Activated CD8-positive, alpha-beta memory T cell treated with anti-CD3 and anti-CD28 coated beads, Interleukin-2, amount 10 ng/mL, durations not matched to agents 7 days and 5 days (primary cell): ENCODE measurements at regions not wholly inside any gene's neighbourhood (a gene's known extent, or its start where the extent isn't known, plus 50 kb on each side); places are given as distances from the start of the nearest gene placed in this dataset.

Experiments
- ATAC-seq: fragments of 150-1000 bp; cut with Tn5 transposase; one replicate; pipeline ENCODE4 v1.10.0; 2021; ENCODE audit warnings: moderate library complexity
- CTCF ChIA-PET: fragments of 350-600 bp; sonication (Branson Sonifier 250); formaldehyde crosslinking; loops from one replicate; lab custom pipeline; 2021; ENCODE audit warnings: antibody characterized with exemption; lab: Charles Lee
- DNase-seq: peaks from one replicate; pipeline ENCODE4 v3.0.0-alpha.2; 2020
- H3K27ac Mint-ChIP-seq: one replicate; pipeline ENCODE4 v1.8.0; 2021; ENCODE audit warnings: mild to moderate bottlenecking, mixed read lengths
- H3K27me3 Mint-ChIP-seq: one replicate; pipeline ENCODE4 v1.8.0; 2021; ENCODE audit warnings: mixed read lengths
- H3K36me3 Mint-ChIP-seq: one replicate; pipeline ENCODE4 v1.8.0; 2021; ENCODE audit warnings: mild to moderate bottlenecking, mixed read lengths
- H3K4me1 Mint-ChIP-seq: one replicate; pipeline ENCODE4 v1.8.0; 2021; ENCODE audit warnings: mixed read lengths
- H3K4me3 Mint-ChIP-seq: one replicate; pipeline ENCODE4 v1.8.0; 2021; ENCODE audit warnings: mild to moderate bottlenecking, moderate library complexity, mixed read lengths
- H3K9me3 Mint-ChIP-seq: one replicate; pipeline ENCODE4 v1.8.0; 2022; ENCODE audit warnings: low read depth, mixed read lengths

GRCh38 chr11:40062616-40063015 lies 1396.8 kb downstream of the LRRC4C start:
- H3K9me3 Mint-ChIP-seq = peaks cover 10% of the 10 kb centered on the region
- ATAC-seq = no peak
- DNase-seq = no peak
- H3K4me1 Mint-ChIP-seq = no peaks in the 10 kb centered on the region
- no peaks in the 10 kb centered on the region for H3K36me3 Mint-ChIP-seq
- CTCF ChIA-PET = no interaction called here
- no peak overlapping the region for H3K4me3 Mint-ChIP-seq
- H3K27me3 Mint-ChIP-seq = no peaks in the 10 kb centered on the region
- H3K27ac Mint-ChIP-seq = no peak overlapping the region

GRCh38 chr11:40061221-40061620 lies 1398.2 kb downstream of the LRRC4C start:
- H3K27ac Mint-ChIP-seq = no peak overlapping the region
- no peaks in the 10 kb centered on the region for H3K36me3 Mint-ChIP-seq
- H3K4me1 Mint-ChIP-seq = no peaks in the 10 kb centered on the region
- CTCF ChIA-PET = no interaction called here
- H3K9me3 Mint-ChIP-seq = peaks cover 14% of the 10 kb centered on the region
- no peak for ATAC-seq
- H3K27me3 Mint-ChIP-seq = no peaks in the 10 kb centered on the region
- no peak overlapping the region for H3K4me3 Mint-ChIP-seq
- DNase-seq = no peak

- no peak for ATAC-seq
- CTCF ChIA-PET = no interaction called here
Measured at GRCh38 chr11:40054631-40055030, 1404.8 kb downstream of the LRRC4C start.

GRCh38 chr11:40045312-40045711 lies 1414.1 kb downstream of the LRRC4C start:
- Mint-ChIP-seq H3K27ac (no peak overlapping the region), H3K27me3 (no peaks in the 10 kb centered on the region), H3K4me3 (no peak overlapping the region), H3K9me3 (peaks cover 7% of the 10 kb centered on the region), H3K36me3 (no peaks in the 10 kb centered on the region), H3K4me1 (no peaks in the 10 kb centered on the region)
- DNase-seq (no peak), ATAC-seq (no peak)
- CTCF ChIA-PET = no interaction called here

More at GRCh38 chr11:40054631-40055030, 1404.8 kb downstream of the LRRC4C start:
- H3K36me3 Mint-ChIP-seq = no peaks in the 10 kb centered on the region
- peaks cover 10% of the 10 kb centered on the region for H3K9me3 Mint-ChIP-seq
- DNase-seq = no peak
- H3K27me3 Mint-ChIP-seq = no peaks in the 10 kb centered on the region
- no peak overlapping the region for H3K27ac Mint-ChIP-seq
- no peak overlapping the region for H3K4me3 Mint-ChIP-seq
- H3K4me1 Mint-ChIP-seq = no peaks in the 10 kb centered on the region

- CTCF ChIA-PET = no interaction called here
- no peaks in the 10 kb centered on the region for H3K36me3 Mint-ChIP-seq
- no peak overlapping the region for H3K4me3 Mint-ChIP-seq
- peaks cover 8% of the 10 kb centered on the region for H3K9me3 Mint-ChIP-seq
- ATAC-seq (no peak), DNase-seq (no peak)
- H3K4me1 Mint-ChIP-seq = no peaks in the 10 kb centered on the region
- H3K27me3 Mint-ChIP-seq = no peaks in the 10 kb centered on the region
- H3K27ac Mint-ChIP-seq = no peak overlapping the region
Measured at GRCh38 chr11:40037005-40037404, 1422.4 kb downstream of the LRRC4C start.

GRCh38 chr11:40032331-40032730 lies 1427.1 kb downstream of the LRRC4C start:
- H3K4me1 Mint-ChIP-seq = no peaks in the 10 kb centered on the region
- H3K4me3 Mint-ChIP-seq = no peak overlapping the region
- no peaks in the 10 kb centered on the region for H3K36me3 Mint-ChIP-seq
- no peak overlapping the region for H3K27ac Mint-ChIP-seq
- no peaks in the 10 kb centered on the region for H3K27me3 Mint-ChIP-seq
- ATAC-seq (no peak), DNase-seq (no peak)
- H3K9me3 Mint-ChIP-seq = peaks cover 4% of the 10 kb centered on the region
- CTCF ChIA-PET = no interaction called here

- ATAC-seq (no peak), DNase-seq (no peak)
- Mint-ChIP-seq H3K4me1 (no peaks in the 10 kb centered on the region), H3K4me3 (no peak overlapping the region), H3K27me3 (no peaks in the 10 kb centered on the region), H3K27ac (no peak overlapping the region), H3K9me3 (peaks cover 4% of the 10 kb centered on the region), H3K36me3 (no peaks in the 10 kb centered on the region)
- CTCF ChIA-PET = no interaction called here
Measured at GRCh38 chr11:40030867-40031266, 1428.6 kb downstream of the LRRC4C start.

- DNase-seq = no peak
- no peak overlapping the region for H3K4me3 Mint-ChIP-seq
- CTCF ChIA-PET = no interaction called here
Measured at GRCh38 chr11:40029391-40029790, 1430.1 kb downstream of the LRRC4C start.

GRCh38 chr11:40027720-40028119 lies 1431.7 kb downstream of the LRRC4C start:
- Mint-ChIP-seq H3K27me3 (no peaks in the 10 kb centered on the region), H3K4me3 (no peak overlapping the region), H3K27ac (no peak overlapping the region), H3K36me3 (no peaks in the 10 kb centered on the region), H3K9me3 (peaks cover 6% of the 10 kb centered on the region), H3K4me1 (no peaks in the 10 kb centered on the region)
- ATAC-seq (no peak), DNase-seq (no peak)
- CTCF ChIA-PET = no interaction called here

More at GRCh38 chr11:40029391-40029790, 1430.1 kb downstream of the LRRC4C start:
- Mint-ChIP-seq H3K9me3 (peaks cover 4% of the 10 kb centered on the region), H3K27me3 (no peaks in the 10 kb centered on the region), H3K27ac (no peak overlapping the region), H3K36me3 (no peaks in the 10 kb centered on the region), H3K4me1 (no peaks in the 10 kb centered on the region)
- ATAC-seq = no peak

- Mint-ChIP-seq H3K4me3 (no peak overlapping the region), H3K27me3 (no peaks in the 10 kb centered on the region), H3K27ac (no peak overlapping the region), H3K9me3 (peaks cover 16% of the 10 kb centered on the region), H3K36me3 (no peaks in the 10 kb centered on the region), H3K4me1 (no peaks in the 10 kb centered on the region)
- ATAC-seq = no peak
- CTCF ChIA-PET = no interaction called here
- DNase-seq = no peak
Measured at GRCh38 chr11:40023724-40024123, 1435.7 kb downstream of the LRRC4C start.

- H3K36me3 Mint-ChIP-seq = no peaks in the 10 kb centered on the region
- H3K4me3 Mint-ChIP-seq = no peak overlapping the region
- ATAC-seq (no peak), DNase-seq (no peak)
- no peak overlapping the region for H3K27ac Mint-ChIP-seq
- H3K9me3 Mint-ChIP-seq = peaks cover 10% of the 10 kb centered on the region
- CTCF ChIA-PET = no interaction called here
- H3K4me1 Mint-ChIP-seq = no peaks in the 10 kb centered on the region
- no peaks in the 10 kb centered on the region for H3K27me3 Mint-ChIP-seq
Measured at GRCh38 chr11:40010011-40010410, 1449.4 kb downstream of the LRRC4C start.

- peaks cover 13% of the 10 kb centered on the region for H3K9me3 Mint-ChIP-seq
- no peak overlapping the region for H3K4me3 Mint-ChIP-seq
- ATAC-seq (no peak), DNase-seq (no peak)
- H3K36me3 Mint-ChIP-seq = no peaks in the 10 kb centered on the region
- H3K27me3 Mint-ChIP-seq = no peaks in the 10 kb centered on the region
- no peaks in the 10 kb centered on the region for H3K4me1 Mint-ChIP-seq
- CTCF ChIA-PET = no interaction called here
- no peak overlapping the region for H3K27ac Mint-ChIP-seq
Measured at GRCh38 chr11:39992551-39992950, 1466.9 kb downstream of the LRRC4C start.

- CTCF ChIA-PET = no interaction called here
- DNase-seq (no peak), ATAC-seq (no peak)
- Mint-ChIP-seq H3K27ac (no peak overlapping the region), H3K27me3 (no peaks in the 10 kb centered on the region), H3K4me3 (no peak overlapping the region), H3K36me3 (no peaks in the 10 kb centered on the region), H3K4me1 (no peaks in the 10 kb centered on the region), H3K9me3 (peaks cover 14% of the 10 kb centered on the region)
Measured at GRCh38 chr11:39990421-39990831, 1469.0 kb downstream of the LRRC4C start.

- Mint-ChIP-seq H3K27me3 (no peaks in the 10 kb centered on the region), H3K27ac (no peak overlapping the region), H3K4me3 (no peak overlapping the region), H3K9me3 (peaks cover 4% of the 10 kb centered on the region), H3K36me3 (no peaks in the 10 kb centered on the region), H3K4me1 (no peaks in the 10 kb centered on the region)
- ATAC-seq (no peak), DNase-seq (no peak)
- CTCF ChIA-PET = no interaction called here
Measured at GRCh38 chr11:39975091-39975490, 1484.4 kb downstream of the LRRC4C start.

GRCh38 chr11:39972461-39972860 lies 1487.0 kb downstream of the LRRC4C start:
- Mint-ChIP-seq H3K9me3 (peaks cover 9% of the 10 kb centered on the region), H3K27me3 (no peaks in the 10 kb centered on the region), H3K36me3 (no peaks in the 10 kb centered on the region), H3K4me3 (no peak overlapping the region), H3K4me1 (no peaks in the 10 kb centered on the region), H3K27ac (no peak overlapping the region)
- ATAC-seq = no peak
- CTCF ChIA-PET = no interaction called here
- DNase-seq = no peak
